GM19397 (cell line): ENCODE measurements at regions not wholly inside any gene's neighbourhood (a gene's known extent, or its start where the extent isn't known, plus 50 kb on each side); places are given as distances from the start of the nearest gene placed in this dataset.
"Not testable (repeated sequence)": the region's sequence is repeated elsewhere in the genome, so short reads cannot be mapped to it uniquely, and the experiment has no call there.

ENCODE experiments used
- ATAC-seq: cut with Tn5 transposase; IDR thresholded peaks from one replicate; pipeline ENCODE4 v1.9.1; 2021; ENCODE audit warnings: mild to moderate bottlenecking, moderate library complexity; ENCODE audit not compliant: unreplicated experiment

DNA sequence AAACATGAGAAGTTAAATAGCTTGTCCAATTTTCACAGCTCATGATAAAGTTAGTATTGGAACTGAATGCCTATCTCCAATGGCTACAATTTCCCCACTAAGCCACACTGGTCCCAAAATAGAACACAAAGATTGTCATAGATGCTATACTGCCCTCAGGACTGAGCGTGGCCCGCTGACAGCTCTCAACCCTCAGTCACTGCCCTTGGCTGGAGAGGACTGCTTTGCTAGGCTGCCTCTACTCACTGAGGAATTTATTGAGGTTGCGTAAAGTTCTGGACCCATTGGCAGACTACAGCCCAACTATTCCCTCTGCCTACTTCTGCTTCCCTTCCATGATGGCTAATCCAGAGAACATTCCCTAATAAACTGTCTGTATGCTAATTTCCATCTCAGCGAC, 165.5 kb upstream of the BET1 start:
- ATAC-seq: no peak

DNA sequence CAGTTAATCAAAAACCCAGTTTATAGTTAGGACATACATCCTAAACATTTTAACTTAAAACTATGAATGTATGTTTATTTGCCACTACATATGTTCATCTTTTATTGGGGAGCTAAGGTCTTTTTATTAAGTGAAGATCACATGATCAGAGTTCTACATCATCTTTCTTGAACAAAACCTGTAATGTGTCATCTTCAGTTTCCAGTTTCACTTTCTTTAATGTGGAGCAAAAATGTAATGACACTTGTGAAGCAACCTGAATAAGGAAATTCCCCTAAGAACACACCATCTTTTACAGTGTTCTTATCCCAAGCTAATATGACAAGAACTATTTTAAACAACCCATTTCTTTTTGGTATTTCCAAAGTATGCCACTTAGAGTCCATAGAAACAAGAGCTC, 166.7 kb upstream of the BET1 start:
- ATAC-seq: peak; percentile 77

GRCh38 chr7:94173436-94173835, 169.3 kb upstream of the BET1 start:
- no peak for ATAC-seq

- no peak for ATAC-seq
Observed at GRCh38 chr7:94174375-94174774, 170.2 kb upstream of the BET1 start.

DNA sequence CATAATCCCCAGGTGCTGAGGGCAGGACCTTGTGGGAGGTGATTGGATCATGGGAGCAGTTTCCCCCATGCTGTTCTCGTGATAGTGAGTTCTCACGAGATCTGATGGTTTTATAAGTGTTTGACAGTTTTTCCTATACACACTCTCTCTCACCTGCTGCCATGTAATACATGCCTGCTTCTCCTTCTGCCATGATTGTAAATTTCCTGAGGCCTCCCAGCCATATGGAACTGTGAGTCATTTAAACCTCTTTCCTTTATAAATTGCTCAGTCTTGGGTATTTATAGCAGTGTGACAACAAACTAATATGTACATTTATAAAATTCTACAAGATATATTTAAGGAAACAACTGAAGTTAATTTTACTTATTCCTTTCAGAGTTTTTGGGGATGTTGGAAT, 170.8 kb upstream of the BET1 start:
- ATAC-seq: no peak

DNA sequence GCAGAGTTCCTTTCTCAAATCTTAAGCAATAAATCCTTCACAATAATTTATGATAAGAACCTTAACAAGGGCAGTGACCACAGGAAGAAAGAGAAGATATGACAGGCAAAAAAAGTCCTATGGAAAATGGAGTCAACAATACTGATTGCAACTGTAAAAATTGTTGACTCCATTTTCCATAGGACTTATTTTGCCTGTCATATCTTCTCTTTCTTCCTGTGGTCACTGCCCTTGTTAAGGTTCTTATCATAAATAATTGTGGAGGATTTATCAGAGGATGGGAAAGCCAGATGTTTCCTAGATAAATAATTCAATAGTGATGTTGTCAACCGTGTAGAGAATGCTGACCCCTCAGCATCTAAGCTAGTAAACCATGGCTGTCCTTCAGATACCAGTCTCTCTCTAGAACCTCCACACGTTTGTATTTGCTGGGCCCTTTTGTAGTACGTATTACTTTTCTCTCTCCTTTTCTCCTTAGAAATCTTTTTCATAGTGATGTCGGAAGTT, 172.6 kb upstream of the BET1 start:
- no peak for ATAC-seq

- no peak for ATAC-seq
Observed at GRCh38 chr7:94177441-94177840, 173.3 kb upstream of the BET1 start.

GRCh38 chr7:94178230-94178629, 174.1 kb upstream of the BET1 start:
- ATAC-seq: peak; percentile 88

GRCh38 chr7:94179466-94179865, 175.3 kb upstream of the BET1 start:
- ATAC-seq: no peak

- ATAC-seq: no peak
Observed at GRCh38 chr7:94182066-94182465, 177.9 kb upstream of the BET1 start.

- no peak for ATAC-seq
Observed at GRCh38 chr7:94182721-94183120, 178.6 kb upstream of the BET1 start.

DNA sequence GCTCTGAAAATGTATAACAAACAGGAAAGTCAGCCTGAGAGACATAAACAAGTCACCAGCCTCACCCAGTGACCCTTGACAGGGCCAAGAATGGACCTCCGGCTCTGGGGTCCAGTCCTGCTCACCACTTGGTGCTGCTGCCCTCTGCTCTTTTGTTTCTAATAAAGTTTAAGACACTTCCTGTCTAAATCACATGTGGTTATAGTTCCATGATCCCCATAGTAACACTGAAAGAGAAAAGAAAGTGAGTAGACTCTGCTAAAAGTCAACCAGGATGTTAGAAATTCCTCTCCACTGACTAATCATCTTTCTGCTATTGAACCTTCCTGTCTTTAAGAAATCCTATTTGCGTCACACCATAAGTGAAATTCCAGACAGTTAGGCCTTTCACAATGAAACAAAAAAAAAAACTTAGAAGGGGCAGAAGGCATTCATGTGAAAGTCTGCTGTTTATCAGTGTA, 179.2 kb upstream of the BET1 start:
- ATAC-seq: no peak

DNA sequence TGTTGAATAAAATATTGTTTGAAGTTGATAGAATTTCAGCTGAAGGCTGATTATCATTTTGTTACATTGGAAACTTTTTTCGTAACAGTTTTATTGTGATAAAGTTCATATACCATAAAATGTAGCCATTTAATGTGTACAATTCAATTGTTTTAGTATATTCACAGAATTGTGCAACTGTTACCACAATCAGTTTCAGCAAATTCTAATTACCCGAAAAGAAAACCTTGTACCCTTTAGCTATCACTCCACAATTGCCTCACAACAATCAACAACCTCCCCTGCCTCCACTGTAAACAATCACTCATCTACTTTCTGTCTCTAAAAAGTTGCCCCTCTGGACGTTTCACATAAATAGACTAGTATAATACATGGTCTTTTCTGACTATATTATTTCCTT, 179.7 kb upstream of the BET1 start:
- ATAC-seq: no peak

DNA sequence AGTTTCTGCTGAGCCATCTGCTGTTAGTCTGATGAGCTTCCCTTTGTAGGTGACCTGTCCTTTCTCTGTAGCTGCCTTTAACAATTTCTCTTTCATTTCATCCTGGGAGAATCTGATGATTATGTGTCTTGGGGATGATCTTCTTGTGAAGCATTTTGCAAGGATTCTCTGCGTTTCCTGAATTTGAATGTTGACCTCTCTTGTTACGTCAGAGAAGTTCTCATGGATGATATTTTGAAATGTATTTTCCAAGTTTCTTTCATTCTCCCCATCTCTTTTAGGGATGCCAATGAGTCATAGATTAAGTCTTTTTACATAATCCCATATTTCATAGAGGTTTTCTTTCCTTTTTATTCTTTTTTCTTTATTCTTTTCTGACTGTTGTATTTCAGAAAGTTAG, 184.2 kb upstream of the BET1 start:
- ATAC-seq: no peak

GRCh38 chr7:94190599-94191061, 186.5 kb upstream of the BET1 start:
- ATAC-seq: no peak

GRCh38 chr7:94194426-94194825, 190.3 kb upstream of the BET1 start:
- not testable (repeated sequence) for ATAC-seq

DNA sequence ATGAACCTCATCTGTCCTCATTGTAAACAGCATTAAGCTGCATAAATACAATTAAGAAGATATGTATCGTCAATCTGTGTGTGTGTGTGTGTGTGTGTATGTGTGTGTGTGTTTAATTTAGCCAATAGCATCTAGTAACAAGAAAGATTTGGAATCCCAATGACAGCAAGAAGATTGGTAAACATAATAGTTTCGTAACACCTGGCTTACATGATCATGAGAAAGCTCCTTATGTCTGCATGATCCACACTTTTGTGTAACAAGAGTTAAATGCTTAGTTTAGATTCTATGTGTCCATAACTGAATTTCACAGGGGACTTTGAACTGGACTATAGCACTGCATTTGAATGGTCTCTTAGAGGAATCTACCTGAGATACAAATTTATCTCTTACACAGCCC, 191.0 kb upstream of the BET1 start:
- no peak for ATAC-seq

DNA sequence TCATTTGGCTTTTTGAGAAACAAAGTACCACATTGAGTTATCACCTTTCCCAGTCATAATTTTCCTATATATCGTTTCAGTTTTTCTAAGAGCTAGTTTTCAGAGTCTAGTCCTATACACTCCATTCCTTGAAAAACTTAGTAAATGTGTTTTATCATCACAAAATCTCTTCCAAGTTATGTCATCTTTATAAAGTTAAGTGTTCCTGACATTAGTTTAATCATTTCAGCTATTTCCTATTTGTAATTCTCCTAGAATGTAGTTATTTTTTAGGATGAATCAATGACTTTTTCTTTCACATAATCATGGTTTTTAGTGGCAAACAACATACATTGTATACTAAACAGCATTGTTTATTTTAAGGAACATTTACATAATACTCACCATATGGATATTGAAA, 191.7 kb upstream of the BET1 start:
- no peak for ATAC-seq

GRCh38 chr7:94205529-94205928, 189.2 kb upstream of the COL1A2 start:
- no peak for ATAC-seq

DNA sequence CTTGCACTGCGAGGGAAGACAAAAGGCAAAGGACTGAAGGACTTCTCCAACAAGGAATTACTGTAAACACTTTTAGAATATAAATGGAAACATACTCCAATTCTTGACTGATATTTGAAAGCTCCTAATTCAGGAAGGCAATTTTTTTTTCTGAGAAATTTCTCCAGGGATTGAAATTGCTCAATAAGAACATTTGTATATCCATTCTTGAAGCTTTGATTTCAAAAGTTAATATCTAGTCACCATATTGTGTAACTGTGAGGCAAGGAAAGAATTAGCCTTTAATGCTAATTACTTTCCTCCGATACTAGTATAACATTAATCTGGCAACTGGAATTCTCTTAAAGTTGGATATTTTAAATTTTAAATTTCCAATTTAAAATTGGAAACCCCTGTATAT, 188.4 kb upstream of the COL1A2 start:
- no peak for ATAC-seq

- ATAC-seq: no peak
Observed at GRCh38 chr7:94212160-94212559, 182.5 kb upstream of the COL1A2 start.

DNA sequence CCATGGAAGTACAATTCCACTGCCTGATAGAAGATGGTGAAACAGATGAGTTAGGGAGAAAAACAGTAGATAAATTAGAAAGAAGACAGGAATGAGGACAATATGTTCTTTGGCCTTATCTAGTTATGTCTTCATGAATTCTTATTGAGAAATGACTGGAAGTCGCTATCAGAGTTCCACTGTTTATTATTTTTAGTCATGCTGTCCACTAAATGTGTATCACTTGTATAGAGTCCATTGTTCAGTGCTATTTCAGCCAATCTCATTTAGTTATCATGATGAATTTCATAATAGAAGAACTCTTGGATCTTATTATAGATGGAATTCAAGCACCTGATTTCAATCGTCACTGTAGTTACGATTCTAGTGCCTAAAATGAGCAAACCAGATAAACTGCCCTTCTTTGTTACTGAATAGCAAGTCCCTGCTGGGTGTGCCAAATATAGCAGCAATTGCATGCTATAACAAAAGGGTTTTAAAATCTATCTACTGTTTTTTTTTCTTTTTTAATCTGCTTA, 177.7 kb upstream of the COL1A2 start:
- ATAC-seq: no peak

- ATAC-seq: no peak
Observed at GRCh38 chr7:94217766-94218165, 176.9 kb upstream of the COL1A2 start.
